ENCODE measurements at regions not wholly inside any gene's neighbourhood (a gene's known extent, or its start where the extent isn't known, plus 50 kb on each side); places are given as distances from the start of the nearest gene placed in this dataset.

DNA sequence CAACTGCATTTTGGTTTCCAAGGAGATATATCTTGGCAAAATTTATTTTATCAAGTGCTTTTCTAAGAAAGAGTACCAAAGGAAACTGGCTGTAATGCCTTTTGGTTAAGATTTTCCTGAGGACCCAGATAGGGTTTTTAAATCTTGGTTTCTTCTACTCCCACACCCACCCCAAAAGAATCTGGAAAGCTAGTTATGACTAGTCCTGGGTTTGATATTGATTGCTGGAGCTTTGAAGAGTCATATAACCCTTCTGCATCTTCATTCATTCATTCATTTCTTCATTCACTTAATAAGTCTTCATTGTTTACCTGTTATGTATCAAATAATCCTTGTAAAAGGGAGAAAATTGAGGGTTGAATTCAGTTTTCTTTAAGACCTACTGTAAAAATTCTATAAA, 425.2 kb downstream of the PCNX1 start:
- Mint-ChIP-seq H3K4me1 (peaks cover 46% of the 10 kb centered on the region), H3K36me3 (ENCODE audit: insufficient read depth) (peaks cover 7% of the 10 kb centered on the region), H3K4me3 (no peak overlapping the region), H3K27me3 (no peaks in the 10 kb centered on the region), H3K27ac (ENCODE audit: low read depth) (no peak overlapping the region), H3K9me3 (peaks cover 6% of the 10 kb centered on the region)
- ATAC-seq (replicated peaks; ENCODE audit: extremely low read depth, poor library complexity, severe bottlenecking), result no peak
- no peak for DNase-seq (ENCODE audit: low spot score in 2 of 2)

DNA sequence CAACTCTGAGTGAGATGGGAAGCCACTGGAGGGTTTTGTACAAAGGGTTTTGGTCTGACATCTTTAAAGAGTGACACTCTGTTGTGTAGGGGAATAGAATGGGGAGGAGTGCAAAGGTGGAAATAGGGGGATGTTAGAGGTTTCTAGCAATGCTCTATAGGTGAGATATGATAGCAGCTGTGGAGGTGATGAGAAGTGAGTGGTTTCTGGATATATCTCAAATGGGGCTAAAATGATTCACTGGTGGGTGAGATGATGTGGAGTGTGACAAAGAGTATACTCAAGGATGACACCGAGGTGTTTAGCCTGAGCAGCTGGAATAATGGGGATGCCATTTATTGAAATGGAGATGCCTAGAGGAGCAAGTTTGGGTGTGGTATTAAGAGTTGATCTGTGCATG, 426.4 kb downstream of the PCNX1 start:
- Mint-ChIP-seq H3K27ac (ENCODE audit: low read depth) (peak overlapping the region; percentile 76), H3K36me3 (ENCODE audit: insufficient read depth) (peaks cover 5% of the 10 kb centered on the region), H3K27me3 (no peaks in the 10 kb centered on the region), H3K9me3 (peaks cover 6% of the 10 kb centered on the region), H3K4me3 (no peak overlapping the region), H3K4me1 (peaks cover 34% of the 10 kb centered on the region)
- DNase-seq (ENCODE audit: low spot score in 2 of 2), result no peak
- no peak for ATAC-seq (replicated peaks; ENCODE audit: extremely low read depth, poor library complexity, severe bottlenecking)

GRCh38 chr14:71336489-71337192, 429.4 kb downstream of the PCNX1 start:
- ATAC-seq (replicated peaks; ENCODE audit: extremely low read depth, poor library complexity, severe bottlenecking) (no peak), DNase-seq (ENCODE audit: low spot score in 2 of 2) (no peak)
- Mint-ChIP-seq H3K9me3 (peaks cover 6% of the 10 kb centered on the region), H3K4me1 (peaks cover 19% of the 10 kb centered on the region), H3K4me3 (no peak overlapping the region), H3K27ac (ENCODE audit: low read depth) (no peak overlapping the region), H3K36me3 (ENCODE audit: insufficient read depth) (peaks cover 2% of the 10 kb centered on the region), H3K27me3 (no peaks in the 10 kb centered on the region)

DNA sequence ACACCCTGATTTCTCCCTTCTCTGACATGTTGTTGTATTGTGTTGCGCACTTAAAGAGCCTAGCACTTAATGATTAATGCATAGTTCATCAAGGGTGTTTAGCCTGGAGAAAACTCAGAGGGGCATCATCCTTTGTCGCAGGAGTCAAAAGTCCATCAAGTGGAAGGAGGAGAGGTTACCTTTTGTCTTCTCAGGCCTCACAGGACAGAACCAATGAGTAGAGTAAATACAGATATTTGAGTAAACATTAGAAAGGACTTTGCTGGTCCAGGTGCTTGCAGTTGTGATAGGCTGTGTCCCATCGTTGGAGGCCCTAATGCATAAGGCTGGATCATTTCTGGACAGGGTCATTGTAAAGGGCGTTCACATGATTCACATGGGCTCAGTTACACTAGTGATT, 430.9 kb downstream of the PCNX1 start:
- ATAC-seq (replicated peaks; ENCODE audit: extremely low read depth, poor library complexity, severe bottlenecking) (no peak), DNase-seq (ENCODE audit: low spot score in 2 of 2) (no peak)
- Mint-ChIP-seq H3K4me1 (peaks cover 20% of the 10 kb centered on the region), H3K27me3 (no peaks in the 10 kb centered on the region), H3K36me3 (ENCODE audit: insufficient read depth) (peaks cover 2% of the 10 kb centered on the region), H3K27ac (ENCODE audit: low read depth) (no peak overlapping the region), H3K4me3 (no peak overlapping the region), H3K9me3 (peaks cover 6% of the 10 kb centered on the region)

- peaks cover 22% of the 10 kb centered on the region for H3K4me1 Mint-ChIP-seq
- no peak for ATAC-seq (replicated peaks; ENCODE audit: extremely low read depth, poor library complexity, severe bottlenecking)
- no peak overlapping the region for H3K27ac Mint-ChIP-seq (ENCODE audit: low read depth)
- H3K9me3 Mint-ChIP-seq, result no peaks in the 10 kb centered on the region
- no peaks in the 10 kb centered on the region for H3K27me3 Mint-ChIP-seq
- no peak for DNase-seq (ENCODE audit: low spot score in 2 of 2)
- H3K4me3 Mint-ChIP-seq, result no peak overlapping the region
- H3K36me3 Mint-ChIP-seq (ENCODE audit: insufficient read depth), result no peaks in the 10 kb centered on the region
Measured at GRCh38 chr14:71339650-71340415, 432.6 kb downstream of the PCNX1 start.

DNA sequence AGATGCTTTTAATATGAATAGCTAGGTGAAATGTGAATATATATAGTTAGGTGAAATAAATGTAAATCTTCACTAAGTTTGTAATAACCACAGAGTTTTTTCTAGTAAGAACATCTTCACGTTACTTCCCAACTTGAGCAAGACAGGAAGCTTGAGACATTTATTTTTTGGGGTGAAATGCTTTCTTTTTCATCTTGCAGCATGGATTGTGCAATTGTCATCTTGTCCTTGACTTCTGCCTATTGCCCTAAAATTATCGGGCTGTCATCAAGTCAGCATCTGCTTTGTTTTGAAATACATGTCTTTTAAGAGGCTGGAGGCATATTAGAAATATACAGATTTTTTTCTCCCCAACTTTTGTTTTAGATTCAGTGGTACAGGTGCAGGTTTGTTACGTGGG, 433.9 kb downstream of the PCNX1 start:
- H3K36me3 Mint-ChIP-seq (ENCODE audit: insufficient read depth), result no peaks in the 10 kb centered on the region
- peaks cover 31% of the 10 kb centered on the region for H3K4me1 Mint-ChIP-seq
- DNase-seq (ENCODE audit: low spot score in 2 of 2) (no peak), ATAC-seq (replicated peaks; ENCODE audit: extremely low read depth, poor library complexity, severe bottlenecking) (no peak)
- H3K27ac Mint-ChIP-seq (ENCODE audit: low read depth), result no peak overlapping the region
- no peaks in the 10 kb centered on the region for H3K9me3 Mint-ChIP-seq
- H3K27me3 Mint-ChIP-seq, result no peaks in the 10 kb centered on the region
- H3K4me3 Mint-ChIP-seq, result no peak overlapping the region

DNA sequence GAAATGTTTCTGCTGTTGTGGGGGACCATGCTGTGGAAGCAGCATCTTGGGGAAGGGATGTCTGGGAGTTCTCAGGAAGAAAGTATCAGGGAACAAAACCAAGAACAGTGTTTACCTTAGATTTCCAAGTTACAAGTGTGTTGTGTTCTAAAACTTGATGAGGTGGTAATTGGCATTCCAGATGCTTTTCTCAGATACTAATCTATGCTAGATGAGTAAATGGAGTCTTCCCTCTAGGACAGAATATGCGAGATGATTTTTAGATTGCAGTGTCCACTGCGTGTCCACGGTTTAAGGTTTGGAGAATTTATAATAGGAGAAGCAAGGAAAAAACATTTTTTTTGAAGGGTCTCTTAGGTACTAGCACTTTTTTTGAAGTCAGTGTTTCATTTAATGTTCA, 436.5 kb downstream of the PCNX1 start:
- ATAC-seq (replicated peaks; ENCODE audit: extremely low read depth, poor library complexity, severe bottlenecking) (no peak), DNase-seq (ENCODE audit: low spot score in 2 of 2) (no peak)
- H3K27me3 Mint-ChIP-seq, result no peaks in the 10 kb centered on the region
- no peak overlapping the region for H3K4me3 Mint-ChIP-seq
- H3K4me1 Mint-ChIP-seq, result peaks cover 39% of the 10 kb centered on the region
- no peak overlapping the region for H3K27ac Mint-ChIP-seq (ENCODE audit: low read depth)
- no peaks in the 10 kb centered on the region for H3K36me3 Mint-ChIP-seq (ENCODE audit: insufficient read depth)
- H3K9me3 Mint-ChIP-seq, result no peaks in the 10 kb centered on the region

- H3K27me3 Mint-ChIP-seq, result no peaks in the 10 kb centered on the region
- H3K9me3 Mint-ChIP-seq, result no peaks in the 10 kb centered on the region
- no peak overlapping the region for H3K4me3 Mint-ChIP-seq
- H3K36me3 Mint-ChIP-seq (ENCODE audit: insufficient read depth), result no peaks in the 10 kb centered on the region
- peaks cover 44% of the 10 kb centered on the region for H3K4me1 Mint-ChIP-seq
- no peak for ATAC-seq (replicated peaks; ENCODE audit: extremely low read depth, poor library complexity, severe bottlenecking)
- no peak for DNase-seq (ENCODE audit: low spot score in 2 of 2)
- H3K27ac Mint-ChIP-seq (ENCODE audit: low read depth), result no peak overlapping the region
Measured at GRCh38 chr14:71344506-71344905, 437.2 kb downstream of the PCNX1 start.

- Mint-ChIP-seq H3K36me3 (ENCODE audit: insufficient read depth) (no peaks in the 10 kb centered on the region), H3K27me3 (no peaks in the 10 kb centered on the region), H3K9me3 (no peaks in the 10 kb centered on the region), H3K4me1 (peaks cover 57% of the 10 kb centered on the region), H3K4me3 (no peak overlapping the region), H3K27ac (ENCODE audit: low read depth) (peak overlapping the region; percentile 11)
- ATAC-seq (replicated peaks; ENCODE audit: extremely low read depth, poor library complexity, severe bottlenecking) (peak; percentile 59), DNase-seq (ENCODE audit: low spot score in 2 of 2) (no peak)
Measured at GRCh38 chr14:71346685-71347084, 439.4 kb downstream of the PCNX1 start.

GRCh38 chr14:71348394-71348793, 441.1 kb downstream of the PCNX1 start:
- Mint-ChIP-seq H3K36me3 (ENCODE audit: insufficient read depth) (no peaks in the 10 kb centered on the region), H3K4me1 (peaks cover 53% of the 10 kb centered on the region), H3K9me3 (no peaks in the 10 kb centered on the region), H3K27me3 (no peaks in the 10 kb centered on the region), H3K4me3 (no peak overlapping the region), H3K27ac (ENCODE audit: low read depth) (peak overlapping the region; percentile 44)
- DNase-seq (ENCODE audit: low spot score in 2 of 2) (no peak), ATAC-seq (replicated peaks; ENCODE audit: extremely low read depth, poor library complexity, severe bottlenecking) (no peak)

GRCh38 chr14:71348817-71349216, 441.6 kb downstream of the PCNX1 start:
- Mint-ChIP-seq H3K27ac (ENCODE audit: low read depth) (no peak overlapping the region), H3K4me1 (peaks cover 49% of the 10 kb centered on the region), H3K9me3 (no peaks in the 10 kb centered on the region), H3K36me3 (ENCODE audit: insufficient read depth) (no peaks in the 10 kb centered on the region), H3K27me3 (no peaks in the 10 kb centered on the region), H3K4me3 (no peak overlapping the region)
- DNase-seq (ENCODE audit: low spot score in 2 of 2) (no peak), ATAC-seq (replicated peaks; ENCODE audit: extremely low read depth, poor library complexity, severe bottlenecking) (no peak)

DNA sequence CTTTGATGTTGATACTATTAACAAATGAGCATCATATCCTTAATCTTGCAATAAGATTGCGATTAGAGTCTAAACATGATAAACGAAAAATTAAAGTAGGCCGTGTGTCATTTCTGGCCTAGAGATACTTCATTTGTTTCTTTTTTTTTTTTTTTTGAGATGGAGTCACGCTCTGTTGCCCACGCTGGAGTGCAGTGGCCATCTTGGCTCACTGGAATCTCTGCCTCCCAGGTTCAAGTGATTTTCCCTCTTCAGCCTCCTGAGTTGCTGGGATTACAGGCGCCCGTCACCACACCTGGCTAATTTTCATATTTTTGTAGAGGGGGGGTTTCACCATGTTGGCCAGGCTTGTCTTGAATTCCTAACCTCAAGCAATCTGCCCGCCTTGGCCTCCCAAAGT, 446.9 kb downstream of the PCNX1 start:
- no peak overlapping the region for H3K27ac Mint-ChIP-seq (ENCODE audit: low read depth)
- no peak overlapping the region for H3K4me3 Mint-ChIP-seq
- ATAC-seq (replicated peaks; ENCODE audit: extremely low read depth, poor library complexity, severe bottlenecking), result no peak
- H3K4me1 Mint-ChIP-seq, result peaks cover 48% of the 10 kb centered on the region
- no peak for DNase-seq (ENCODE audit: low spot score in 2 of 2)
- no peaks in the 10 kb centered on the region for H3K27me3 Mint-ChIP-seq
- H3K9me3 Mint-ChIP-seq, result peaks cover 4% of the 10 kb centered on the region
- no peaks in the 10 kb centered on the region for H3K36me3 Mint-ChIP-seq (ENCODE audit: insufficient read depth)

GRCh38 chr14:71354801-71355200, 447.5 kb downstream of the PCNX1 start:
- Mint-ChIP-seq H3K4me1 (peaks cover 48% of the 10 kb centered on the region), H3K9me3 (peaks cover 7% of the 10 kb centered on the region), H3K27me3 (no peaks in the 10 kb centered on the region), H3K27ac (ENCODE audit: low read depth) (no peak overlapping the region), H3K4me3 (no peak overlapping the region), H3K36me3 (ENCODE audit: insufficient read depth) (no peaks in the 10 kb centered on the region)
- no peak for ATAC-seq (replicated peaks; ENCODE audit: extremely low read depth, poor library complexity, severe bottlenecking)
- DNase-seq (ENCODE audit: low spot score in 2 of 2), result no peak
